CD14-positive monocyte (primary cell): ENCODE measurements at regions not wholly inside any gene's neighbourhood (a gene's known extent, or its start where the extent isn't known, plus 50 kb on each side); places are given as distances from the start of the nearest gene placed in this dataset.

Experiments used
- DNase-seq, 3 donors: peaks; one replicate each; pipeline ENCODE4 v3.0.0-alpha.2; 2011 to 2022
- H2AFZ ChIP-seq: 2 replicates; pipeline ENCODE4 v1.6.0; 2012; ENCODE audit warnings: mild to moderate bottlenecking, low read depth, low read length, inconsistent platforms; ENCODE audit not compliant: insufficient read depth, poor library complexity, severe bottlenecking
- H3K27ac ChIP-seq, 2 donors: 1 replicate in 1 of 2; 2 replicates in 1 of 2; pipeline ENCODE4 v1.5.1; 2012 to 2013; ENCODE audit warnings: low read length in 2 of 2, control low read depth in 1 of 2, inconsistent platforms in 1 of 2, low read depth in 1 of 2, mild to moderate bottlenecking in 1 of 2
- H3K27me3 ChIP-seq, 2 donors: one replicate each; pipeline versions ENCODE4 v1.6.0 to v1.6.1; 2011 to 2013; ENCODE audit warnings: low read length in 2 of 2; ENCODE audit not compliant: control insufficient read depth in 2 of 2, insufficient read depth in 2 of 2
- H3K36me3 ChIP-seq, 2 donors: replicated peaks in 1 of 2; 1 replicate in 1 of 2; 2 replicates in 1 of 2; pipeline versions ENCODE4 v1.5.1 to v1.6.1; 2012 to 2013; ENCODE audit warnings: low read length in 2 of 2, control low read depth in 1 of 2, inconsistent platforms in 1 of 2, mild to moderate bottlenecking in 1 of 2; ENCODE audit not compliant: insufficient read depth in 2 of 2, control insufficient read depth in 1 of 2
- H3K4me1 ChIP-seq, 2 donors: 1 replicate in 1 of 2; 2 replicates in 1 of 2; pipeline versions ENCODE4 v1.5.1 to v1.6.1; 2012 to 2013; ENCODE audit warnings: low read length in 2 of 2, control low read depth in 1 of 2, inconsistent platforms in 1 of 2, mild to moderate bottlenecking in 1 of 2, moderate library complexity in 1 of 2; ENCODE audit not compliant: insufficient read depth in 2 of 2, control insufficient read depth in 1 of 2
- H3K4me2 ChIP-seq: replicated peaks from 2 replicates; pipeline ENCODE3; 2012; ENCODE audit warnings: low read length, moderate library complexity, mild to moderate bottlenecking; ENCODE audit not compliant: poor library complexity, severe bottlenecking; ENCODE audit errors: extremely low read depth
- H3K4me3 ChIP-seq, 3 experiments: fragments of 200-600 bp in 1 of 3; sonication (generic) in 1 of 3; replicated peaks in 1 of 3; 1 replicate in 2 of 3; 2 replicates in 1 of 3; pipeline ENCODE4 v1.5.1; 2011 to 2013; ENCODE audit warnings: low read length in 3 of 3, mild to moderate bottlenecking in 3 of 3, control low read depth in 2 of 3, low read depth in 2 of 3, inconsistent platforms in 1 of 3, moderate library complexity in 1 of 3
- H3K79me2 ChIP-seq: 2 replicates; pipeline ENCODE4 v1.6.0; 2012; ENCODE audit warnings: mild to moderate bottlenecking, control low read depth, inconsistent platforms, low read length, moderate library complexity; ENCODE audit not compliant: insufficient read depth
- H3K9ac ChIP-seq: 2 replicates; pipeline ENCODE4 v1.6.0; 2017; ENCODE audit warnings: low read length, mild to moderate bottlenecking; ENCODE audit not compliant: insufficient read depth, poor library complexity, severe bottlenecking
- H3K9me3 ChIP-seq, 2 donors: replicated peaks in 1 of 2; 1 replicate in 1 of 2; 2 replicates in 1 of 2; pipeline versions ENCODE4 v1.5.1 to v1.6.1; 2012 to 2013; ENCODE audit warnings: low read length in 2 of 2, control low read depth in 1 of 2; ENCODE audit not compliant: control insufficient read depth in 1 of 2, insufficient read depth in 1 of 2
- H4K20me1 ChIP-seq: 2 replicates; pipeline ENCODE4 v1.6.0; 2012; ENCODE audit warnings: mild to moderate bottlenecking, low read length, control low read depth, moderate library complexity; ENCODE audit not compliant: insufficient read depth
- H3K27ac Mint-ChIP-seq, 7 donors: one replicate each; pipeline ENCODE4 v1.8.0; 2020; ENCODE audit warnings: mild to moderate bottlenecking in 7 of 7, mixed read lengths in 7 of 7, moderate library complexity in 6 of 7, inconsistent platforms in 2 of 7
- H3K27me3 Mint-ChIP-seq, 3 donors: one replicate each; pipeline ENCODE4 v1.8.0; 2021 to 2022; ENCODE audit warnings: low read depth in 3 of 3, mild to moderate bottlenecking in 3 of 3, mixed read lengths in 3 of 3, moderate library complexity in 3 of 3, inconsistent platforms in 1 of 3
- H3K36me3 Mint-ChIP-seq, 2 donors: one replicate each; pipeline ENCODE4 v1.8.0; 2020; ENCODE audit warnings: mixed read lengths in 2 of 2, inconsistent platforms in 1 of 2, mild to moderate bottlenecking in 1 of 2
- H3K4me1 Mint-ChIP-seq: one replicate; pipeline ENCODE4 v1.8.0; 2020; ENCODE audit warnings: mild to moderate bottlenecking, mixed read lengths
- H3K4me3 Mint-ChIP-seq, 2 donors: one replicate each; pipeline ENCODE4 v1.8.0; 2020; ENCODE audit warnings: mild to moderate bottlenecking in 2 of 2, mixed read lengths in 2 of 2, moderate library complexity in 1 of 2
- H3K9me3 Mint-ChIP-seq, 7 donors: one replicate each; pipeline ENCODE4 v1.8.0; 2020 to 2022; ENCODE audit warnings: mixed read lengths in 7 of 7, mild to moderate bottlenecking in 6 of 7, moderate library complexity in 6 of 7, inconsistent platforms in 2 of 7
- CTCF ChIP-seq: fragments of 200-600 bp; IDR thresholded peaks from one replicate; pipeline ENCODE4 v1.8.0; 2022; ENCODE audit warnings: antibody characterized with exemption, mild to moderate bottlenecking
- WGBS: methylation state at CpG from one replicate; pipeline ENCODE4 v1.1.5; 2013; ENCODE audit warnings: missing lambda C conversion rate; ENCODE audit not compliant: insufficient coverage; 5-methylcytosine and 5-hydroxymethylcytosine counted together
- intact Hi-C, 2 donors: fragments of 100-400 bp; cut with micrococcal nuclease; formaldehyde crosslinking; loops; one replicate each; pipeline versions ENCODE4 v1.15.0 to v1.15.1; 2023

- H3K79me2 ChIP-seq = no peaks in the 10 kb centered on the region
- intact Hi-C loops = no loop called here
- no peaks in the 10 kb centered on the region for H3K9me3 ChIP-seq
- peaks cover 6 to 7% (median 7%) of the 10 kb centered on the region in 3 donors for H3K27me3 Mint-ChIP-seq
- H4K20me1 ChIP-seq = no peaks in the 10 kb centered on the region
- no peak overlapping the region for H3K27ac ChIP-seq
- no peaks in the 10 kb centered on the region for H3K36me3 Mint-ChIP-seq
- no peak overlapping the region for H3K4me2 ChIP-seq
- no peaks in the 10 kb centered on the region for H3K4me1 ChIP-seq
- no peak for TF ChIP-seq CTCF
- no peak overlapping the region for H3K9ac ChIP-seq
- DNase-seq = no peak
- H3K27me3 ChIP-seq = no peaks in the 10 kb centered on the region
- no peak overlapping the region for H3K4me3 Mint-ChIP-seq
- H3K4me3 ChIP-seq = no peak overlapping the region
- H3K27ac Mint-ChIP-seq = no peak overlapping the region
- H3K36me3 ChIP-seq = no peaks in the 10 kb centered on the region
- H3K4me1 Mint-ChIP-seq = no peaks in the 10 kb centered on the region
- 33% methylated on average over 5 of the region's 5 CpGs for WGBS
- peaks cover 0 to 6% (median 0%) of the 10 kb centered on the region in 7 donors for H3K9me3 Mint-ChIP-seq
- no peak overlapping the region for H2AFZ ChIP-seq
Observed at GRCh38 chr16:5482256-5482655, 384.7 kb upstream of the EEF2KMT start.

GRCh38 chr16:5480431-5481195, 383.0 kb upstream of the EEF2KMT start:
- intact Hi-C loops = no loop called here
- peaks cover 0 to 6% (median 0%) of the 10 kb centered on the region in 7 donors for H3K9me3 Mint-ChIP-seq
- no peaks in the 10 kb centered on the region for H3K9me3 ChIP-seq
- no peaks in the 10 kb centered on the region for H3K4me1 Mint-ChIP-seq
- H3K27me3 Mint-ChIP-seq = peaks cover 6 to 10% (median 7%) of the 10 kb centered on the region in 3 donors
- WGBS = no CpG with 5 or more reads among the region's 7 CpGs
- H3K36me3 Mint-ChIP-seq = no peaks in the 10 kb centered on the region
- no peak overlapping the region for H3K4me3 Mint-ChIP-seq
- no peak for TF ChIP-seq CTCF
- no peaks in the 10 kb centered on the region for H3K4me1 ChIP-seq
- no peaks in the 10 kb centered on the region for H3K36me3 ChIP-seq
- H3K27ac ChIP-seq = no peak overlapping the region
- no peak overlapping the region for H2AFZ ChIP-seq
- DNase-seq = no peak
- no peak overlapping the region for H3K27ac Mint-ChIP-seq
- H3K4me3 ChIP-seq = no peak overlapping the region
- no peaks in the 10 kb centered on the region for H3K79me2 ChIP-seq
- no peak overlapping the region for H3K9ac ChIP-seq
- no peaks in the 10 kb centered on the region for H3K27me3 ChIP-seq
- H4K20me1 ChIP-seq = no peaks in the 10 kb centered on the region
- H3K4me2 ChIP-seq = no peak overlapping the region
